Lower leg skin (tissue), 3 donors: ENCODE measurements at regions not wholly inside any gene's neighbourhood (a gene's known extent, or its start where the extent isn't known, plus 50 kb on each side); places are given as distances from the start of the nearest gene placed in this dataset.

Experiments
- POLR2A ChIP-seq, 2 donors: fragments of 450-650 bp; IDR thresholded peaks; one replicate each; pipeline ENCODE4 v1.6.1; 2016 to 2017; ENCODE audit warnings: antibody characterized with exemption in 2 of 2, mild to moderate bottlenecking in 1 of 2, moderate library complexity in 1 of 2
- TF ChIP-seq, protein P1 (sequence below), 3 donors: fragments of 450-650 bp; IDR thresholded peaks; one replicate each; pipeline ENCODE4 v1.5.1; 2016; ENCODE audit warnings: antibody characterized with exemption in 3 of 3, mild to moderate bottlenecking in 3 of 3, moderate library complexity in 2 of 3

DNA sequence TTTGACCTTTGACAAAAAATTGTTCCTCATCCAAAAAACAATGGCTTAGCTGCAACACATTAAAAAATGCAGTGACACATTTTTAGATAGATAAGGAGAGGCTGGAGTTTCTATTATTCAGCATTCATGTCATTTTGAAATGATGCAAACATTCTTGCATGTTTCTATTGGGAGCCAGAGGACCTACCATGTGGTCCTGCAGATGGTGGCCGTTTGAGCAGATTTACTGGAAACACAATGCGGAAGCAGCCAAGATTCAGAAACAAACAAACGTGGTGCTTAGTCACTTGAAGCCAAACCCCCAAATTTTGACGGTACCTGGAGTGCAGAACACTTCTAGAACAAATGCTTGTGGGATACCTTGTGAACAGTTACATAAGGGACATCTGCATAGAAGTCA lies 456.7 kb downstream of the PCDH18 start:
- TF ChIP-seq, protein P1, sequence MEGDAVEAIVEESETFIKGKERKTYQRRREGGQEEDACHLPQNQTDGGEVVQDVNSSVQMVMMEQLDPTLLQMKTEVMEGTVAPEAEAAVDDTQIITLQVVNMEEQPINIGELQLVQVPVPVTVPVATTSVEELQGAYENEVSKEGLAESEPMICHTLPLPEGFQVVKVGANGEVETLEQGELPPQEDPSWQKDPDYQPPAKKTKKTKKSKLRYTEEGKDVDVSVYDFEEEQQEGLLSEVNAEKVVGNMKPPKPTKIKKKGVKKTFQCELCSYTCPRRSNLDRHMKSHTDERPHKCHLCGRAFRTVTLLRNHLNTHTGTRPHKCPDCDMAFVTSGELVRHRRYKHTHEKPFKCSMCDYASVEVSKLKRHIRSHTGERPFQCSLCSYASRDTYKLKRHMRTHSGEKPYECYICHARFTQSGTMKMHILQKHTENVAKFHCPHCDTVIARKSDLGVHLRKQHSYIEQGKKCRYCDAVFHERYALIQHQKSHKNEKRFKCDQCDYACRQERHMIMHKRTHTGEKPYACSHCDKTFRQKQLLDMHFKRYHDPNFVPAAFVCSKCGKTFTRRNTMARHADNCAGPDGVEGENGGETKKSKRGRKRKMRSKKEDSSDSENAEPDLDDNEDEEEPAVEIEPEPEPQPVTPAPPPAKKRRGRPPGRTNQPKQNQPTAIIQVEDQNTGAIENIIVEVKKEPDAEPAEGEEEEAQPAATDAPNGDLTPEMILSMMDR (IDR thresholded peaks at IDR 0.05) = no peak
- TF ChIP-seq POLR2A (IDR thresholded peaks at IDR 0.05) = no peak
